Dedifferentiated amniotic fluid mesenchymal stem cell (primary cell): ENCODE measurements at regions not wholly inside any gene's neighbourhood (a gene's known extent, or its start where the extent isn't known, plus 50 kb on each side); places are given as distances from the start of the nearest gene placed in this dataset.
"Not testable (repeated sequence)": the region's sequence is repeated elsewhere in the genome, so short reads cannot be mapped to it uniquely, and the experiment has no call there.

Source experiments
- DNase-seq: peaks from one replicate; pipeline ENCODE4 v3.0.0-alpha.2; 2016; ENCODE audit errors: extremely low spot score

DNA sequence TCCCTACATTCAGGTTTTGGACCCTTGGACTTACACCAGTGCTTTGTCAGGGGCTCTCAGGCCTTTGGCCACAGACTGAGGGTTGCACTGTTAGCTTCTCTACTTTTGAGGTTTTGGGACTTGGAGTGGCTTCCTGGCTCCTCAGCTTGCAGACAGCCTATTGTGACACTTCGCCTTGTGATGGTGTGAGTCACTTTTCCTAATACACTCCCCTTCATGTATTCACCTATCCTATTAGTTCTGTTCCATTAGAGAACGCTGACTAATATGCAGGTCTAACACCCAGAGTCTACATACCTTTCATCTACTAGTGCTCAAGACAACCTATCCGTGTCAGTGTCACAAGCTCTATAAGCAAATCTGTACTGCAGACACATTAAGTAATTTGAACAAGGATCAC lies 605.3 kb downstream of the KCNT2 start:
- no peak for DNase-seq

- DNase-seq: not testable (repeated sequence)
Observed at GRCh38 chr1:196002296-196002695, 605.9 kb downstream of the KCNT2 start.

- DNase-seq: no peak
Observed at GRCh38 chr1:196001188-196001587, 607.1 kb downstream of the KCNT2 start.

DNA sequence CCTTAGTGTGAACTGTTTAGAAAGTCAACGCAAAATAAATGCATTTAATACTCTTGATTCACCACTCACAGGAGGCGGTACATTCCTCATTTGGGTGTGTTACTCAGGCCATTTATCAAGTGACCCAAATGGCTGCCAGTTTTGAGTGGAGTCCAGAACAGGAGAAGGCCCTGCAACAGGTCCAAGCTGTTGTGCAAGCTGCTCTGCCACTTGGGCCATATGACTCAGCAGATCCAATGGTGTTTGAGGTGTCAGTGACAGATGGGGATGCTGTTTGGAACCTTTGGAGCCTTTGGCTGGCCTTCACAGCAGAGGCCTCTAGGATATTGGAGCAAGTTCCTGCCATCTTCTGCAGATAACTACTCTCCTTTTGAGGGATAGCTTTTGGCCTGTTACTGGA lies 609.2 kb downstream of the KCNT2 start:
- no peak for DNase-seq

DNA sequence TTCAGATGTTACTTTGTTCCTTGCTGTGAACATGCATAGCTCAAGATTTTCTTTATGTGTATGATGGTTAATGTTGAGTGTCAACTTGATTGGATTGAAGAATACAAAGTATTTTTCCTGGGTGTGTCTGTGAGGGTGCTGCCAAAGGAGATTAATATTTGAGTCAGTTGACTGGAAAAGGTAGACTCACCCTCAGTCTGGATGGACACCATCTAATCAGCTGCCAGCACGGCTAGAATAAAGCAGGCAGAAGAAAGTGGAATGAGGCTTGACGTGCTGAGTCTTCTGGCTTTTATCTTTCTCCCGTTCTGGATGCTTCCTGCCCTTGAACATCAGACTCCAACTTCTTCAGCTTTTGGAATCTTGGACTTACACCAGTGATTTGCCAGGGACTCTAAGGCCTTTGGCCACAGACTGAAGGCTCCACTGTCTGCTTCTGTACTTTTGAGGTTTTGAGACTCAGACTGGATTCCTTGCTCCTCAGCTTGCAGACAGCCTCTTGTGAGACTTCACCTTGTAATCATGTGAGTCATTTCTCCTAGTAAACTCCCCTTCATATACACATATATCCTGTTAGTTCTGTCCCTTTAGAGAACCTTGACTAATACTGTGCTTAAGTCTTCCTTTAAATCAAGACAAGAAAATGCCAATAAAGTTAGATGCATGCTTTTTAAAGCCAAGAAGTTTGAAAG lies 626.6 kb downstream of the KCNT2 start:
- no peak for DNase-seq

DNA sequence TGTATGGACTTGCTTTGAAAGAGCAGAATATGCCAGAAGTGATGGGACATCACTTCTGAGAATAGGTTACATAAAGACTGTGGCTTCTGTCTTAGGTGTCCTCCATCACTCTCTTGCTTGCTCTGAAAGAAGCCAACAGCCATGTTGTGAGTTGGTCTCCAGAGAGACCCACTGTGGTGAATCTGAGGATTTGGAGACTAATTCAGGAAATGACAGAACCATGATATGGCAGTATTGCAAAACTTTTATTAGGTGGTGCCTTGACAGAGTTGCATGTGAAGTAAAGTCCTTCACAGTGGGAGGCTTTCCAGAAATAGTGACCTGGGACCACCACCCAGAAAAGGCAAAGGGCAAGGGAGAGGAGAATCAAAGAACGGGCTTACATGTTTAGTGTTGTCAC lies 628.6 kb downstream of the KCNT2 start:
- no peak for DNase-seq

GRCh38 chr1:195973311-195973904 lies 634.8 kb downstream of the KCNT2 start:
- DNase-seq: no peak

GRCh38 chr1:195971589-195971988 lies 636.7 kb downstream of the KCNT2 start:
- DNase-seq: no peak

DNA sequence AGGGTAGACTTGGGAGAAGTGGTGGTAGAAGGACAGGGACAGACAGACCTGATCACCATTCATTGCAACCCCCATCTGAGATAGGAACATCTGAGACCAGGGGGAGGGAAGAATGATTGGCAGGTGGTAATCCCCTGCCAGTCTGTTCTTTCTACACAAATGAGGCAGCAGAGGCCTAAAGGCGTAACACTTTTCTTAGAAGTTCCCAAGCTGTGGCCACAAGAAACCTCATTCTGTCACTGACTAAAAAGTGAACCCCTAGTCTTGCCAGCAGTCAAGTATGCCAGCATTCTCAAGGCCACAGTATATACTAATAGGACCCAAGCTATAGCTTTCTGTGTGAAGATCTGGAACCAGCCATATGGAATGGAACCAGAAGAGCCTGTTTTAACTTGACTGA lies 638.0 kb downstream of the KCNT2 start:
- no peak for DNase-seq

DNA sequence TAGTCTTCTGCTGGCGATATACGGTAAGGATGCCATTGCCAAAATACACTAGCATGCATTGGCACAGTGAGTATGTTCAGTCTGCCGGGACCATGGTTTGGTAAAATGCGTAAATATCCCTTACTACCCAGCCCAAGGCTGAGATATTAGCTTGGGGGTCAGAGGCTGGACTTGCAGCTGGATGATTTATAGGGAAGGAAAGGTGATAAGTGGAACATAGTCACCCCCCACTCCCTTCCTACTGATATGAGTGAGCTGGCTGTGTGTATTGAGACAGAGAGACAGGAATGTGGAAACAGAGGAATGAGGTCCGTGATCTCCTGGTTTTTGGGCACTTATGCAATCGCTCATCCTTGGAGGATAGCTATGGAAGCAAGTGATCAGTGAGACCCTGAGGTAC lies 642.8 kb downstream of the KCNT2 start:
- no peak for DNase-seq

DNA sequence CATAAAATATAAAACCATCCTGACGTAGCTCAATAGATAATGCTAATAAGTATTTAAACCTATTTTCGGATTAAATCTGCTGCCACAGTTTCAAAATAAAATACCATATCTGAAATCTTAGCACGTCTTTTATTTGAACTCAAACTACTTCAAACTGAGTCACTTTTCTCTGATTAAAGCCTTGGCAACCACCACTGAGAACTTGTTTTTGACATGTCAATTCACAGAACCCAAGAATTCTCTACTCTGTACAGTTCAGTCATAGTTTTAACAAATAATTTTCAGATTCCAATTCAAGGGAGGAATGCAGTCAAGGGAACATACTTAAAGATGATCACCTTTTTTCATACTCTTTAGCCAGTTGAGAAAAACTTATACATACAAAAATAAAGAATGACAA lies 643.2 kb downstream of the KCNT2 start:
- no peak for DNase-seq

DNA sequence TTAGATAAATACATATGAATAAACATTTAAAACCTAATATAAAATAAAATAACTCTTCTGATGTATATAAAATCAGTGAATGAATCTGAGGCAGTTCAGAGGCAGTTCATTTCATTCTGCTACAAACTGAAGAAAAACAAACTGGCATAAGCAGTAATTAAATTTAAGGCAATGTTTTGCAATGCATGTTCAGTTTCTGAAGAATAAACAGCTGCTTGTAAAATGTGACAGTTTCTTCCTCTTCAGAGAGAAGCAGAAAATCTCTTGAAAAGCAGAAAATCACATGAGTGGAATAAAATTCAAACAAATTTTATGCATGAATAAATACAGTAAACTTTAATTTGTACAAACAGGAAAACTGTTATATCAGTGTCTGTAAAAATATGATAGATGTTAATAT lies 643.7 kb downstream of the KCNT2 start:
- no peak for DNase-seq

DNA sequence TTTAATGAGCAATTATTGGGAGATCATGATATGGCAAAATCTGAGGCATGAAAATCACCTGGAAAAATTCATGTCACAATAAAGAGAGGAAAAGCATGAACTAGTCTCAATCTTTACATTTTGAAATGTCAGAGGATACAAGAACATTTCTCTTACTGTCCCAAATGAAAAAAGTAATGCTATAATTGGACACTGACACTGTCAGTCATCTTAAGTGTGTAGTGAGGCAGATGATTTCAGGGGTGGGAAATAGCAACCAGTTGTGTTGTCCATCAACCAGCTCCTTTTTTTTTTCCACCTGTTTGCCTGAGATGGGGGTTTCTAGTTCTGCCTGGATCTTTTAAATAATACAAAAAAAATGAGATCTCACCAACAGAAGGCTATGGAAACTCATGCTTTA lies 646.2 kb downstream of the KCNT2 start:
- no peak for DNase-seq

GRCh38 chr1:195960580-195960979 lies 647.7 kb downstream of the KCNT2 start:
- DNase-seq: no peak

- DNase-seq: no peak
Observed at GRCh38 chr1:195958131-195958530, 650.1 kb downstream of the KCNT2 start.

DNA sequence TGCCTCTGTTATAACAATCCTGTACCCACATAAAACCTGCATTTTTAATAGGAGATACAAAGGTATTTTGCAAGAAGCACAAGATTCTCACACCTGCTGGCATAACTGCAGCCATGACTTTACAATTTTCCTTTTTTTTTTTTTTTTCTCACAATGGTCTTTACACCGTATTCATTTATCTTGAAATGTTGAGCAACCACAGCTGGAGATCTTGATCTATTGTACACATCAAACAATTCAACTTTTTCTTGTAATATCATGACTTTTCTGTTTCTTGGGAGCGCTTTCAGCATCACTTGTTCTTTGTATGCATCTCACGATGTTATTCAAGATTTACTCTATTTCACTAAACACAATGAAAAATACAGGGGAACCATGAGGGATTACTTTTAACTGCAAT lies 651.4 kb downstream of the KCNT2 start:
- DNase-seq: no peak

- DNase-seq: no peak
Observed at GRCh38 chr1:195954848-195955247, 653.4 kb downstream of the KCNT2 start.

DNA sequence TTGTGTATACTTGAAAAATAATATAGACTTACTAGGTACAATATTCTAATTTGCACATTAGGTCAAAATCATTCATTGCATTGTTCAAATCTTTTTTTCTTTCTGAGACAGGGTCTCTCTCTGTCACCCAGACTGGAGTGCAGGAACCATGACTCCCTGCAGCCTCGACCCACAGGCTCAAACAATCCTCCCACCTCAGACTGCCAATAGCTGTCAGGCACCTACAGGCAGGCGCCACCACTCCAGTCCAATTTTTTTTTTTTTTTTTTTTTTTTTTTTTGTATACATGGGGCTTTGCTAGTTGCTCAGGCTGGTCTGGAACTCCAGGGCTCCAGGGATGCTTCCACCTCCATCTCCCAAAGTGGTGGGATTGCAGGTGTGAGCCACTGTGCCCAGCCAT lies 656.9 kb downstream of the KCNT2 start:
- DNase-seq: no peak

DNA sequence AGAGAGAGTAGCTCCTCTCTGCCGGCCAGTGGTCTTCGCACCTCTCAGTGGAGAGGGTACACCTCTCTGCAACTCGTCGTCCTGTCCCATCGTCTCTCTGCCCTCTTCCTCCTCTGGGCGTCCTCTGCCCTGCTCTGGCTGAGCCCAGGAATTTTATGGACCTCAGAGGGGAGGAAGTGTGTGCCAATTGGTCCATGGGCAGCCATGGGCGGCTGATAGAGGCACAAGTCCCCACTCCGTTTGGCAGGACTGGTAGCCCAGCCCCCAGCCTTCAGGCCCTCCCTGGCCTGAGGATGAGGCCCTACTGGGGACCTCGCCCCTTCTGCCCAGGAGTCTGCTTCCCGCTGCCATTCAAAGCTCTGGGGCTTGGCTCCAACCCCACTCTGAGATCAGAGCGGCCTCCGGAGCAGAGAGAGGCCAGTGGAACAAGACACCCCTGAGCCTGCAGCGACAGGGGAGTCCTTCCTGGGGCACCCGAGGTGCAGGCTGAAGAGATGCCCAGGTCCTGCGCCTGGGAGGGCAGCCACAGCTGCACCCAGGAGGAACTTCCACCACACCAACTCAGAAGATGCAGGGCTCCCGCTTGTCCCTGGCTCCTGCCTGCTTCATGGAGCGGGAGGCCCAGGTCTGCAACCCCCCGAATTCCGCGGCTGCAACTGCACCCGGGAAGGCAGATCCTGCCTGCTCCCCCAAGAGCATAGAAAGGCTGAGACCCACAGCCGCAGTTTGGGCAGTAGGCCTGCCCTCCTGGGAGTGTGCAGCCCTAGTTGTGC lies 659.9 kb downstream of the KCNT2 start:
- DNase-seq: no peak

DNA sequence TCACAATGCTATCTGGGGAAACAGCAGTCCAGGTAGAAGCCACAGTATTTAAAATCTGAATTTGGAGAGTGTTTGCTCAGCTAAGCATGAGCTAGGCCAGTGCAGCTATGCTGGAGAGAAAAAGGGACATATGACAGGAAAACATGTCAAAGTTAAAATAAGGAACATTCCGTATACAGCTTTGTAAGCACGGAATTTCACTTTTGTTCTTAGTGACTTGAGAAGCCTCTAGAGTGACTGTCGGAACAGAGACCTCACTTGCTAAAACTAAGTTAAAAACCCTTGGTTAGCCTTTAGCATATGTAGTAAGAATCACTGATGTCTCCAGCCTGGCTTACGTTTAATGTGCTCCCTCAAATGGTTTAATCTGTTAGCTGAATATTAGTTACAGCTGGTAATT lies 661.7 kb downstream of the KCNT2 start:
- DNase-seq: no peak

DNA sequence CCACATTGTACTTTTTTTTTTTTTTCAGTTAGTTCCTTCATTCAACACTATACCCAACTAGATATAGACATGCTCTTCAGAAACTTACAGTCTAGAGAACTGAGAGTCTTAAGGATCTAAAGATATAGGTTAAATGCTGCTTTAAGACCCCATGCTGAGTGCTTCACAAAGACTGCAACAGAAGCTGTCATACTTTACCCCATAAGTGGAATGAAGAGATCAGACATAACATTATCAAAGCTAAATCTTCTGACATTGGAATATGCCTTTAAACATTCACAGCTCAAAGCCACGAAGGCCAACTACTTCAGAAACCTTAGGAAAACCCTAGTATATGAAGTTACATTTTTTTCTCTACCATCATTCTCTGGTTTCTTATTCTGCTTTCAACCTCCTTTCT lies 666.4 kb downstream of the KCNT2 start:
- DNase-seq: no peak

DNA sequence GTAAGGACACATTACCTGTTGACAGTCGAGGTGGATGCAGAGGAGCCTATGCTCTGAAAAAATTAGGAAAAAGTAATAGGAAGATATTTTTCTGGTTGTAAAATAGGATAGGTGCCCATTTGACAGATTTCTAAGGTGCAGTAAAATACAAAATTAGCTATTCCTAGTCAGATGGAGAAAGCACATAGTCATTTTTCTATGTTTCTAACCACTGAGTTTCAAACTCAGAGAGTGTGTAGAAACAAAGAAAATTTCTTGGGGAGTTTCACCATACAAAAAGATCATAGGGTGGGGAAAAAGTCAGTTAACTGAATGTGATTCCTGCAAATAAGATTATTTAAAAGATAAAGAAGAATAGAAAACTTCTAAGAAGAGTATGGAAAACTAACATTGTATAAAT lies 666.9 kb downstream of the KCNT2 start:
- DNase-seq: no peak

DNA sequence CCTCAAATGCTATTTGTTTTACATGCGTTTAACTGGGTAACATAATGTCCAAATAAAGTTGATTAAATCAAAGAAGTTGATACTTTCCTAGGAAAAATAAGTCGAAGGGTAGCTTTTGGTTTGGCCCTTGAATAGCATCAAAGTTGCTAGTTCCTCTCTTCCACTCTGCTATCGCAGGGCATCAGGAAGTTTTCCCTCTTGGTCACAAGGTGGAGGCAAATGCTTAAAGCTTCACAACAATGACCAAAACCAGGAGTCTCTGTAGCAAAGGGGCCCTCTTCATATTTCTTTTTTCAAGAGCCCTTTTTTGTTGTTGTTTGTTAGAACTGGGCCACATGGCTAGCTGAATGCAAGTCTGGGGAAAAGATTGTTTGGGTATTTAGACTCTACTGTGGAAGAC lies 668.4 kb downstream of the KCNT2 start:
- DNase-seq: no peak
